Islet of Langerhans (tissue), 1 donor: ENCODE measurements at regions not wholly inside any gene's neighbourhood (a gene's known extent, or its start where the extent isn't known, plus 50 kb on each side); places are given as distances from the start of the nearest gene placed in this dataset.
A peak's percentile ranks its signal among the peaks of the same experiment; 100 is the strongest.
"Not testable (repeated sequence)": the region's sequence is repeated elsewhere in the genome, so short reads cannot be mapped to it uniquely, and the experiment has no call there.

ENCODE experiments used
- FAIRE-seq: peaks from one replicate; lab custom pipeline; 2011; peaks lifted over from hg19 to GRCh38; lab: Jason Lieb, UNC

DNA sequence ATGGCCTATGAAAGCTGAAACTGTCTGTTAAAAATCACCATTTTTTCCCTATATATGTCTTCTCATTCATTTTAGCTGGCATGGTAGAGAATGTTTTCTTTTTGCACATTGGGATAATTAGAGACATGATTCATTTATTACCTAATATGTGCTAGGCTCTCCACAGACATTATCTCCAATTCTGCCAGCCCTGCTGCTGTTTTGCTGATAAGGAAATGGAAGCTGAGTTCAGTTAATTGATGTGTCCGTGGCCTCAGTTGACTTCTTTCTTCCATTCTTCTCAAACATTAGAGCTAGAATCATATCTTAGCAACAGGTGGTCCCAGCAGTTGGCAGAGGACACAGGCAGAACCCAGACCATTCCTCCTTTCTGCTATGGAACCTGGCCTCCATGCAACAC is 644.1 kb upstream of the CITED2 start:
- FAIRE-seq, result no peak

- FAIRE-seq, result no peak
Observed at GRCh38 chr6:140017470-140017869, 643.0 kb upstream of the CITED2 start.

DNA sequence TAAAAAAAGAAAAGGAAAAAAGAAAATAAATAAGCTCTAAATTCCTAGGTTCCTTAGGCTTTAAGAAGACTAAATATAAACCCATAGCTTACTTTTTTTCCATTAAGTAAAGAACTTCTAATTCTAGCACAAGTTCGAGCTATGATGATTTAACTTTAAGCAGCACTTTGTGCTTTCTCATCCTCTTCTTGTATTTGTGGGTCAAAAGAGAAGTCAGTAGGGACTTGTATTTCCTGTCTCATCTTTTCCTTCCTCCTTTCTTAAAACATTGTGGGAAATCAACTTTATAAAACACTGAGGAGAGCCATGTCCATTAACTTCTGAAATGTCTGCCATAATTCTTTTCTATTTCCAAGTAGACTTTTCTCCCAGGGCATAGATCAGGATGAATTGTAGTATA is 637.7 kb upstream of the CITED2 start:
- peak; percentile 76 for FAIRE-seq

DNA sequence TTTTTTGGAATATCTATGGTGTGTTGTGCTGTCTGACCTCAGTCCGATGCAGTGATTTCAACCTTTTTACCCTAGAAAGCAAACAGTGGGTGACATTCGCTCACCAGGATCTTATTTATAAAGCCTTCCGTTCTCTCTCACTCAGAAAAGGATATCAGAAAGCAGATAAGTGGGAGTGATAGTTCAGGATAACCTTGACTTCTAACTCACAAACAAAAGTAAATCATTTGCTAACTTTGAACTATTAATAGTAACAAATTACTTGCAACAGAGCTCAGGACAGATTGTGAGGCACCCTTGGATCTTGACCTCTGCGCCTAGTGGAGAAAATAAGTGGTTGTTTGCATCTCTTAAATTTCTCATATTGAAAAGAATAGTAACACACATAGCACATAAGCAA is 637.1 kb upstream of the CITED2 start:
- FAIRE-seq, result peak; percentile 87

GRCh38 chr6:140009286-140009685 is 634.8 kb upstream of the CITED2 start:
- no peak for FAIRE-seq

GRCh38 chr6:140007525-140007924 is 633.1 kb upstream of the CITED2 start:
- FAIRE-seq, result no peak

DNA sequence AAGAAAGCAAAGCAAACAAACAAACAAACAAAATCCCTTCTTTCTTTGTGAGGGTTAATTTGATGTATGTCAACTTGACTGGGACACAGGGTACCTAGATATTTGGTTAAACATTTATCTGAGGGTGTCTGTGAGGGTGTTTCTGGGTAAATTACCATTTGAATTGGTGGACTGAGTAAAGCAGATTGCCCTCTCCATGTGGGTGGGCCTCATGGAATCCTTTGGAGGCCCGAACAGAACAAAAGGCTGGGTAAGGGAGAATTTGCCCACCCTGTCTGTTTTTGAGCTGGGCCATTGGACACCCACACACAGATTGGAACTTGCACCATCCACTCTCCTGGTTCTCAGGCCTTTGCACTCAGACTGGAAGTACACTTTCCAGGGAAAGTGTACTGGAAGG is 628.8 kb upstream of the CITED2 start:
- FAIRE-seq, result no peak

GRCh38 chr6:140002396-140003022 is 628.1 kb upstream of the CITED2 start:
- no peak for FAIRE-seq

GRCh38 chr6:140001821-140002341 is 627.4 kb upstream of the CITED2 start:
- FAIRE-seq, result peak; percentile 93

DNA sequence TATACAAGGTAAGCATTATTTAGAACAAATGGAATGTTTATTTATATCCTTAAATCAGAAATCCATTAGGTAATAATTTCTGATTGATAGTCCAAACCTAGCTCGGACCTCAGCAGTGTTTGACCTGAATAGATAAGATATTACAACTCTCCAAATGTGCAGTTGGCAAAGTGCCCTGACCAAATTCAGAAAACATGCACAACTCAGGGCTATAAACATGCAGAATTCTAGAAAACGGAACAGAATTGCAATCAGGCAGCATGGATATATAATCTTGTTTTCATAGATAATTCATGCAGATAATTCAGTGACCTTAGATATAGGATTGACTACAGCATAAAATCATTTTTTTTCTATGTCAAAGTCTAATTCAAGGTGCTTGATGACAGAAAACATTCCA is 626.6 kb upstream of the CITED2 start:
- peak; percentile 65 for FAIRE-seq

DNA sequence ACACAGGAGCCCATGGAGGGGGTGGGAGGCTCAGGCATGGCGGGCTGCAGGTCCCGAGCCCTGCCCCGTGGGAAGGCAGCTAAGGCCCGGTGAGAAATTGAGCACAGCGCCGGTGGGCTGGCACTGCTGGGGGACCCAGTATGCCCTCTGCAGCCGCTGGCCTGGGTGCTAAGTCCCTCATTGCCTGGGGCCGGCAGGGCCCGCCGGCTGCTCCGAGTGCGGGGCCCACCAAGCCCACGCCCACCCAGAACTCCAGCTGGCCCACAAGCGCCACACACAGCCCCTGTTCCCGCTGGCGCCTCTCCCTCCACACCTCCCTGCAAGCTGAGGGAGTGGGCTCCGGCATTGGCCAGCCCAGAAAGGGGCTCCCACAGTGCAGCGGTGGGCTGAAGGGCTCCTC is 625.2 kb upstream of the CITED2 start:
- not testable (repeated sequence) for FAIRE-seq

DNA sequence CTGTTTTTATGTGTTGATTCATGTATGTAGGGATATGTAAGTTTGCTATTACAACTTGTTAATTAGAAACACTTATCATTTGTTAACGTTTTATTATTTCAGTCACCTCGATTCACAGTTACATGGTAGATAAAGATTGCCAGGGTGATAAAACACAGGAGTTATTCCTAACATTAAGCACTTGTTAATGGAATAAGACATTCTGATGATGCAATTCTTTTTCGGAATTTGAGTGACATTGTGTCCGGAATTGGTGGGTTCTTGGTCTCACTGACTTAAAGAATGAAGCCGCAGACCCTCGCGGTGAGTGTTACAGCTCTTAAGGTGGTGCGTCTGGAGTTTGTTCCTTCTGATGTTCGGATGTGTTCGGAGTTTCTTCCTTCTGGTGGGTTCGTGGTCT is 624.0 kb upstream of the CITED2 start:
- FAIRE-seq, result not testable (repeated sequence)

GRCh38 chr6:139996253-139996834 is 621.9 kb upstream of the CITED2 start:
- no peak for FAIRE-seq

DNA sequence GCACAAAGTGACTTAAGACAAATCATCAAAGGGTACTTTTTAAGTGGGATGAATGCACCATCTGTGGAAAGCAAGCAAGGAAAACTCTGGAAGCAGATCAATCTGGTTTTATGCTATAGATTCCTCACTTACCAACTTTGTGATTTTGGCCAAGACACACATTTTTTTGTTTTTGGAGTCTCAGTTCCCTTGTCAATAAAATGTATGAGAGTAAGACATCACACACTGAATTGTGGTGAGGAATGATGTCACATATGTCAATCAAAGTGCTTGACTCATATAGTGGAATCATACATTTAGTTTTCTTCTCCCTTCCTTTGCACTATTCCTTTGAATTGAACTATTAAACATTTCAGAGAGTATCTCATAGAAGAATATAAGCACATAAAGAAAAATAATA is 620.5 kb upstream of the CITED2 start:
- no peak for FAIRE-seq

DNA sequence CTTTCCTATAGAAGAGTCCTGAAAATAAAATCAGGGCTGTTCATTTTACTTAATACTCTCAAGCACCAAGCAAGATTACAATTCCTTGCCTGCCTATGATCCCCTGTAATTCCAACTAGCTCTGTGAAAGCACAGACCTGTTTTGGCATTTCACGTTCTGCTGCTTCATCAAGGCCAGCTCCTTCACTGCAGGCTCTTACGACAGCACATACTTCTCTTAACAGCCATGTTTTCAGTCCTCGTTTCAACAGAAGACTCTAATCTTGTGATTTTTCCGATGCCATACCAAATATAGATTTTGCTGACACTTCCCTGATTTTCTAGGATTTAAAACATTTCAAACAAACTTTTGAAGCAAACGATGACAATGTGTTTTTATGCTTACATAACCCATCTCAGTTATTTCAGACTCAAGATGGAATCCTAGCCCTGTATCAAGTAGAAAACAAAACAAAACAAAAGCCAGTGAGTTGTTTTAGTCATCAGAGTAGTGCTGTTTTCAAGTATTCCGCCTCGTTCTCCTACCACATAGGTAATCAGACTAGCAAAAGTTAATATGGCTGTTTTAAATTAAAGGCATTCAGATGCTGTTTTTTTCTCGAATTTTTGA is 616.5 kb upstream of the CITED2 start:
- FAIRE-seq, result peak; percentile 13

GRCh38 chr6:139990026-139990686 is 615.7 kb upstream of the CITED2 start:
- peak; percentile 51 for FAIRE-seq

- FAIRE-seq, result peak; percentile 61
Observed at GRCh38 chr6:139988685-139989084, 614.2 kb upstream of the CITED2 start.

DNA sequence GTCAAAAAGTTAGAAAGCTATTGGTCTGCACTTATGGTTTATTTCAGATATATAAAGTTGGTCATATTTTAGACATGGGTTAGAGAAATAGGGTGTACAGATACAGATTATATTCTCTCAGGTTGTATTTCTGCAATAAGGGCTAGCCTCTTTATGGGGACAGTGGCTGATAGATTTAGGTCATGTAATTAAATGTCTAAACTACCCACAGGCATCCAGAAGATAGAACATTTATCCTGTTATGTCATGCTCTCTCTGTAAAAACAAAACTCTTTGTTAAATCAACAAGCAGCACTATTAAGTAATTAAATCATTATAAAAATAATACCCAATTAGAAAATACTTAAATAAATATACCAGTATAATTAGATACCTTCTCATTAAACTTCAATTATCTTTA is 612.6 kb upstream of the CITED2 start:
- FAIRE-seq, result no peak

DNA sequence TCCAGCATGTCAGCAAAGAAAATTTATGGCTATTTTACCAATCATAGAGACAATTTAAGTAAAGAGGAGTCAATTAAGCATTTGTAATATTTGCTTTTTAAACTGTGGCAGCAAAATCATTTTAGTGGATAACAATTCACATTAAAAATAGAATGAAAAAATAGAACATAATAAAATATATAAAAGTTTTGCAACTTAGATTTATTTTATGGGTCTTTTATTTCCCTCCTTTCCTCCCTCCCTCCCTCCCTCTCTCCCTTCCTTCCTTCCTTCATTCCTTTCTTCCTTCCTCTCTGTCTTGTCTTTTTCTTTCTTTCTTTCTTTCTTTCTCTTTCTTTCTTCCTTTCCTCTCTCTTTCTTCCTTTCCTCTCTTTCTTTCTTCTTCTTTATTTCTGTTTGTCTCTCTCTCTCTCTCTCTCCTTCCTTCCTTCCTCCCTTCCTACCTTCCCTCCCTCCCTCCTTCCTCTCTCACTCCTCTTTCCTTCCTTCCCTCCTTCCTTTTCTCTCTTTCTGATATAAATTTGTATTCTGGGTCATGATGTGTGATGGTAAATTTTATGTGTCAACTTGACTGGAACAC is 610.9 kb upstream of the CITED2 start:
- FAIRE-seq, result peak; percentile 27

GRCh38 chr6:139984317-139984716 is 609.9 kb upstream of the CITED2 start:
- FAIRE-seq, result no peak

GRCh38 chr6:139983555-139984276 is 609.3 kb upstream of the CITED2 start:
- FAIRE-seq, result no peak

GRCh38 chr6:139982652-139983295 is 608.3 kb upstream of the CITED2 start:
- FAIRE-seq, result no peak
